ENCODE measurements at regions not wholly inside any gene's neighbourhood (a gene's known extent, or its start where the extent isn't known, plus 50 kb on each side); places are given as distances from the start of the nearest gene placed in this dataset.
A peak's percentile ranks its signal among the peaks of the same experiment; 100 is the strongest.

GRCh38 chr12:24723759-24724158 lies 225.1 kb downstream of the BCAT1 start:
- no peak for DNase-seq (ENCODE audit: low read depth)

- no peak for DNase-seq (ENCODE audit: low read depth)
Measured at GRCh38 chr12:24721191-24721590, 227.7 kb downstream of the BCAT1 start.

GRCh38 chr12:24719293-24719721 lies 229.6 kb downstream of the BCAT1 start:
- peak; percentile 27 for DNase-seq (ENCODE audit: low read depth)

GRCh38 chr12:24718617-24719016 lies 230.3 kb downstream of the BCAT1 start:
- no peak for DNase-seq (ENCODE audit: low read depth)

DNA sequence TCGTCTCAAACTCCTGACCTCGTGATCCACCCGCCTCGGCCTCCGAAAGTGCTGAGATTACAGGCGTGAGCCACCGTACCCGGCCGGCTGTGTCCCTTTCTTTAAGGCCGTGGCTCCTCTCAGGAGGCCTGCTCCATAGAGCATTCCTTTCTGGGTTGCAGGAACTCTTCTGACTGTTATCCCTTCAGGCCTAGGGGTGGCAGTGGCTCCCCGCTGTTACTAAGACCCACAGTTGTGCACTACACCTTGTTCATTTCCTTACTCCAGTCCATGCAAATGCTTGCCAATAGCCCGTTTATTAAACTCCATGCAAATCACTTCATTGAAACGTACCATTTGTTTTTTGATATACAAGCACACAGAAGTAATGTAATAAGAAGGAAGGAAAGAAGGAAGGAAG lies 234.7 kb downstream of the BCAT1 start:
- DNase-seq (ENCODE audit: low read depth), result no peak

GRCh38 chr12:24711056-24712008 lies 237.6 kb downstream of the BCAT1 start:
- no peak for DNase-seq (ENCODE audit: low read depth)

- DNase-seq (ENCODE audit: low read depth), result no peak
Measured at GRCh38 chr12:24709216-24709615, 239.7 kb downstream of the BCAT1 start.

DNA sequence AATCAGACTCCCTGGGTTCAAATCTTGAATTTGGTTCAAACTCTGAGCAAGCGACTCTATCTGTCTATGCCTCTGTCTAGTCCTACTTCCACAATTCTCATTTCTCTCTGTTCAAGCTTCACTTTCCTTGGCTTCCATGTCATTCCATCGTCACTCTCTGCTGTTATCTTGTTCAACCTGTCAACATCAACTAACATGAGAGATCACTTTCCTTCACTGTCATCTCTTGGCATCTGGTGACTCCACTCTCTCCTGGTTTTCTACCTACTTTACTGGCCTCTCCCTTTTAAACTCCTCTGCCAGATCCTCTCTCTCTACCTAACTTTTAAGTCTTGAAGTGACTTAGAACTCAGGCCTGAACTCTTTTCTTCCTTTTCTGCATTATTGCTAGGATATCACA lies 240.2 kb downstream of the BCAT1 start:
- DNase-seq (ENCODE audit: low read depth), result no peak

DNA sequence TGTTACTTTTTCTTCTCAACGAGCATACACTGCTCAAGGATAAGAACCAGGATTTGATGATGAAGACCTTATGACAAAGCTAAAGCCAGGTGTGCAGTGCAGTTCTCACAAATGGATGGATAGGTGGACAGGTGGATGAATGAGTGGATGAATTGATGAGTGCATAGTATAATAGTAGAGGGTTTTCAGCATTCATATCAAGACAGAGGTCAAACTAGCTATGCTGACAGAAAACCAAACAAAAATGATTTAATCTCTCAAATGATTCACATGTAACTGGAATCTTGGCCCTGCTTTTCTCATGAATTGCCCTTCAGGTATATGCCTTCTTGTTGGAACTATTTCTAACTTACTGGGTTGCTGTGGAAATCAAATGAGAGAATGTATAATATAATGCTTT lies 240.9 kb downstream of the BCAT1 start:
- DNase-seq (ENCODE audit: low read depth), result no peak

DNA sequence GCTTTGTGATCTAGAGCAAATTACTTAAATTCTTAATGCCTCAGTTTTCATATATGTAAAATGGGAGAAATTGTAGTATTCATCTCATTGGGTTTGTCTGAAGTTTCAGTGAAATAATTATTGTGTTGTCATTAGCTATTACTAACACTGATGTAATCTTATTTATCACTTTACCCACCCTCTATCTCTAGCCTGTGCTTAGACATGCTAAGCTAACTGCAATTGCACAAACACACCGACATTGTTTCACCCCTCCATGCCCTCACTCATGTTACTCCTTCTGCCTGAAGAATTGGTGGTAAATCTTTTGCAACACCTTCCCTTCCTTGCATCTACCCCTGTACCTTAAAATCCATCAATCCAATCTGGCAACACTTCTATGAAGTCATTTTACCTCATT lies 241.6 kb downstream of the BCAT1 start:
- no peak for DNase-seq (ENCODE audit: low read depth)

- DNase-seq (ENCODE audit: low read depth), result no peak
Measured at GRCh38 chr12:24705741-24706358, 243.1 kb downstream of the BCAT1 start.

- DNase-seq (ENCODE audit: low read depth), result no peak
Measured at GRCh38 chr12:24705216-24705615, 243.7 kb downstream of the BCAT1 start.

GRCh38 chr12:24701343-24701742 lies 247.6 kb downstream of the BCAT1 start:
- no peak for DNase-seq (ENCODE audit: low read depth)

- DNase-seq (ENCODE audit: low read depth), result no peak
Measured at GRCh38 chr12:24698972-24699371, 249.9 kb downstream of the BCAT1 start.

DNA sequence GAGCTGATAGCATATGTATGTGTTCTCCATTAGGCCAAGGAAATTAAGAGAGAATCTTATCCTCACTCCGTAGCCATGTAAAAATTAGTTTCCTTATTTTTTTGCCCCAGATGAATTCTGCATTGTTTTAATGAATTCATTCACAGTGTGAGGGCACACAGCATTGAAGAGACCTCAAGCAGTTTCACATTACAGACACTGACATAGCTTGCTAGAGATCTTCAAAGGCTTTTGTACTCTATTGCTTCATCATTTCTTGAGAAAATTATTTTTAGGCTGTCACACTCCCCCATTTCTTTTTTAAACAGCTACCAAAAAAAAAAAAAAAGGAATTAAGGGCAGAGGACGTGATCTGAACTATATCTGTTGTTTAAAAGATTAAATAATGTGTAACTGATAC lies 251.1 kb downstream of the BCAT1 start:
- no peak for DNase-seq (ENCODE audit: low read depth)

- no peak for DNase-seq (ENCODE audit: low read depth)
Measured at GRCh38 chr12:24697295-24697694, 251.6 kb downstream of the BCAT1 start.

GRCh38 chr12:24696800-24697199 lies 252.1 kb downstream of the BCAT1 start:
- DNase-seq (ENCODE audit: low read depth), result no peak

DNA sequence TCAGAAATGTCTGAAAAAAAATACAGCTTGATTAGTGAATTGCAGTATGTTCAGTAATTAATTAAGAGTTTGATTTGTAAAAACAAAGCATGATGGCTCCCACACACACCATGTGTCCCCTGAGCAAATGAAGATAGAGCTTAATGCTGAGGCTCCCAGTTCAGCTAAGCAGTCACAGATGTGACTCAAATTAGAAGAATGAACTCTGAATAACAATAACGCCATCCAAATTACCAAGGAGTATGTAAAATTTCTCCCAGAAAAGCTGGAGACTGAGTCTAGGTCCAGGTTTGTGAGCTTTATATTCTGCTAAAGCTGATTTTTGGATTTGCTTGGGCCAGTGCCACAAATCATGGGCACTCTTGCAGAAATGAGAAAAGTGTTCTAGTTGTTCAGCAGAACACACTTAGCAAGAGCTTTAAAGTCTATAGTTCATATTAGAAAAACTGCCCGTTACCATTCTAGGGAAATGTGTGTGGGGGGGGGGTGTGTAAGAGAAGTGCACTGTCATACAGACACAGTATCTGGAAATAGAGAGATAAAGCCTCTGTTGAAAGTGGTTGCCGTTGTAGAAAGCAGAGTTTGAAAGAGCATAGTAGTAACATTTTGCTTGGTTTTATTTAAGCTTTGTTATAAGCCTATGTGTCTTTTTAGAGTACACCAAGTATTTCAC lies 253.1 kb downstream of the BCAT1 start:
- DNase-seq (ENCODE audit: low read depth), result no peak

DNA sequence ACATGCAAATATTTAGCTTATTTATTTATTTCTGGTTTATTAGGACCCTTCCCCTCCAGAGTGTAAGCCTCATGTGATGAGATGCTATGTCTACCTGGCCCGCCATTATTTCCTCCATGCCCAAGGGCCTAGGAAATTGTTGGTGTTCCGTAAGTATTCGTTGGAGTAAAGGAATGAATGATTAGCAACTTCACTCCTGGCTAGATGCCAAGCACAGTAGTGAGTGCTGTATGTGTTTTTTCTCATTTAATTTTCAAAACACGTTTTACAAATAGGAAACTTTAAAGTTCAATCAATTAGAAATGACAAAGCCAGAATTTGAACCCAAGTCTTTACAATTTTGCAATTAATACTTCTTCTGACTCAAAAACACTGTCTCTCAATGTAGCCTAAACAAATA lies 253.8 kb downstream of the BCAT1 start:
- DNase-seq (ENCODE audit: low read depth), result no peak

DNA sequence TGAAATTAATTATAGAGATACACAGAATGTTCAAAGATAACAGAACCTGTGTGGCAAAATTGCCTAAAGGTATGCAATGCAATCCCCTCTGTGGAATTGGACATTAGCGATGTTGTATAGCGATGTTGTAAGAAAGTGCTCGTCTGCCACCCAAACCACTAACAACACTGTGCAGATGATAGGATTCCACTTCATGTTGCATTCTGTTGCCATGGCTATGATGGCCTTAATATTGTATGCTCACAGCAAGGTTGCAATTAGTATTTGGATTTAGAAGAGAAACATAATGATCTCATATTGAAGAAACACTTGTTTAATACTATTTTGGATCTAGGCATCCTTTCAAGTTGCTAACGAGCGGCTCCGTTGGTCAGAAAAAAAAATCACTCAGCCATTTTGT lies 260.3 kb downstream of the BCAT1 start:
- DNase-seq (ENCODE audit: low read depth), result no peak

DNA sequence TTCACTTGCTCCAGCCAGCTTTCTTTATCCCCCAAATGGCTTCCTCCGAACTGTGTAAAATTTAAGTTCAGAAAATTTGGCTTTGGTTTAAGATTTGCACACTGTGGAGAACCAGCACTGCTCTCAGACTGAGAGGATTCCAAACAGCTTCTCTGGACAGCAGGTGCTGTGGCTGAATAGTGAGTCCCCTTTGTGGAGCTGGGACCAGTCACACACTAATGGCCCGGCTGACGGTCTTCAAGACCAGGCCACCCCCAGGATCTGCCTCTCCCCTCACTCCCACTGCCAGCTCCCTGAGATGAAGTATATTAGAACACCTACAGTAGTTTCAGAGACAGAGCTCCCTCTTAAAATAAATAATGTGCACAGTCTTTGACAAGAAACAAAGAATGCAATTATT lies 267.3 kb downstream of the BCAT1 start:
- DNase-seq (ENCODE audit: low read depth), result no peak

GRCh38 chr12:24679126-24679525 lies 269.8 kb downstream of the BCAT1 start:
- no peak for DNase-seq (ENCODE audit: low read depth)

DNA sequence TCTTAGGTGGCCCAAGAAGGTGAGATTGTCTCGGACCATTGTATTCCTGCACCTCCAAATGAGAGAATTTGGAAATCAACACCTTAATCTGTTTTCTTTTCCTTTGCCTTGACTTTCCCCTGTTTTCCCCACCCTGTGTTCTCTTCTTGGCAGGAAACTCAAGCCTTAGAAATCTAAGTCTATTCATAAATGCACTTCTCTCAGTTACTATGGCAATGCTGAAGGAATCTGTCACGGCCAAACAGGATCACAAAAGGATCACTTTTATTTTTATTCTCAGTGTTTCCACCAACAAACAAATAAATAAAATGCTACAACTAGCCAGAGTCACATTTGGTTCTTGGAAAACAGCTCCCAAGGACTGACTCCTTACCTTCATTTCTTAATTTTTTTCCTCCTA lies 270.5 kb downstream of the BCAT1 start:
- no peak for DNase-seq (ENCODE audit: low read depth)
